ENCODE measurements at regions not wholly inside any gene's neighbourhood (a gene's known extent, or its start where the extent isn't known, plus 50 kb on each side); places are given as distances from the start of the nearest gene placed in this dataset.

- WGBS, 2 donors (ENCODE audit: low coverage in 1 of 2), result 63 to 71% methylated on average over 2 to 5 of the region's 5 CpGs
- DNase-seq, result no peak
- intact Hi-C loops (cut with DNase I; ENCODE audit: low total_unique reads), result no loop called here
These were observed 256.2 kb downstream of the TRAM1L1 start for GRCh38 chr4:116829187-116829586.

GRCh38 chr4:116824172-116824571 lies 261.2 kb downstream of the TRAM1L1 start:
- in situ Hi-C loops (cut with MboI; ENCODE audit: low pct_ligation_motif_present in 1 of 4, low pct_unique_long_range_greater_than_20kb in 1 of 4, low sequenced_read_pairs in 3 of 4), result no loop called here
- 74 to 78% methylated on average over 2 of the region's 2 CpGs for WGBS, 2 donors (ENCODE audit: low coverage in 1 of 2)

More at GRCh38 chr4:116829187-116829586, 256.2 kb downstream of the TRAM1L1 start:
- Histone ChIP-seq H3K9me3 (no peaks in the 10 kb centered on the region), H3K36me3 (no peaks in the 10 kb centered on the region), H3K27ac (no peak overlapping the region), H3K4me1 (no peaks in the 10 kb centered on the region), H3K27me3 (no peaks in the 10 kb centered on the region), H3K4me3 (no peak overlapping the region)
- no peak for TF ChIP-seq POLR2A (IDR thresholded peaks at IDR 0.05)
- no peak for TF ChIP-seq POLR2AphosphoS5 (IDR thresholded peaks at IDR 0.05)
- no peak for TF ChIP-seq EP300 (IDR thresholded peaks at IDR 0.05; ENCODE audit: low read depth)
- TF ChIP-seq CTCF (IDR thresholded peaks at IDR 0.05), result no peak
- in situ Hi-C loops (cut with MboI; ENCODE audit: low pct_ligation_motif_present in 1 of 4, low pct_unique_long_range_greater_than_20kb in 1 of 4, low sequenced_read_pairs in 3 of 4), result no loop called here

GRCh38 chr4:116811730-116812129 lies 273.6 kb downstream of the TRAM1L1 start:
- Histone ChIP-seq H3K9me3 (no peaks in the 10 kb centered on the region), H3K4me1 (no peaks in the 10 kb centered on the region), H3K27ac (no peak overlapping the region), H3K27me3 (no peaks in the 10 kb centered on the region), H3K36me3 (no peaks in the 10 kb centered on the region), H3K4me3 (no peak overlapping the region)
- DNase-seq, result no peak
- intact Hi-C loops (cut with DNase I; ENCODE audit: low total_unique reads), result no loop called here
- 75% methylated on average over 2 of the region's 2 CpGs; no CpG with 5 or more reads in 1 of the 2 donors for WGBS, 2 donors (ENCODE audit: low coverage in 1 of 2)
- TF ChIP-seq CTCF (IDR thresholded peaks at IDR 0.05) (no peak), EP300 (IDR thresholded peaks at IDR 0.05; ENCODE audit: low read depth) (no peak), POLR2A (IDR thresholded peaks at IDR 0.05) (no peak)
- in situ Hi-C loops (cut with MboI; ENCODE audit: low pct_ligation_motif_present in 1 of 4, low pct_unique_long_range_greater_than_20kb in 1 of 4, low sequenced_read_pairs in 3 of 4), result no loop called here

More at GRCh38 chr4:116824172-116824571, 261.2 kb downstream of the TRAM1L1 start:
- Histone ChIP-seq H3K36me3 (no peaks in the 10 kb centered on the region), H3K27ac (no peak overlapping the region), H3K9me3 (no peaks in the 10 kb centered on the region), H3K4me1 (no peaks in the 10 kb centered on the region), H3K4me3 (no peak overlapping the region), H3K27me3 (no peaks in the 10 kb centered on the region)
- TF ChIP-seq POLR2A (IDR thresholded peaks at IDR 0.05), result no peak
- no peak for TF ChIP-seq CTCF (IDR thresholded peaks at IDR 0.05)
- TF ChIP-seq EP300 (IDR thresholded peaks at IDR 0.05; ENCODE audit: low read depth), result no peak
- no peak for TF ChIP-seq POLR2AphosphoS5 (IDR thresholded peaks at IDR 0.05)
- intact Hi-C loops (cut with DNase I; ENCODE audit: low total_unique reads), result no loop called here
- DNase-seq, result no peak

- H3K9me3 ChIP-seq, result no peaks in the 10 kb centered on the region
- no peaks in the 10 kb centered on the region for H3K36me3 ChIP-seq
- no peaks in the 10 kb centered on the region for H3K27me3 ChIP-seq
- in situ Hi-C loops (cut with MboI; ENCODE audit: low pct_ligation_motif_present in 1 of 4, low pct_unique_long_range_greater_than_20kb in 1 of 4, low sequenced_read_pairs in 3 of 4) (no loop called here), intact Hi-C loops (cut with DNase I; ENCODE audit: low total_unique reads) (no loop called here)
- no peaks in the 10 kb centered on the region for H3K4me1 ChIP-seq
- H3K4me3 ChIP-seq, result no peak overlapping the region
- TF ChIP-seq POLR2AphosphoS5 (IDR thresholded peaks at IDR 0.05) (no peak), EP300 (IDR thresholded peaks at IDR 0.05; ENCODE audit: low read depth) (no peak), CTCF (IDR thresholded peaks at IDR 0.05) (no peak), POLR2A (IDR thresholded peaks at IDR 0.05) (no peak)
- 63 to 64% methylated on average over 2 of the region's 2 CpGs for WGBS, 2 donors (ENCODE audit: low coverage in 1 of 2)
- no peak overlapping the region for H3K27ac ChIP-seq
- no peak for DNase-seq
These were observed 289.4 kb downstream of the TRAM1L1 start for GRCh38 chr4:116796022-116796421.

Data from transverse colon (tissue), 4 donors.